ENCODE measurements at regions not wholly inside any gene's neighbourhood (a gene's known extent, or its start where the extent isn't known, plus 50 kb on each side); places are given as distances from the start of the nearest gene placed in this dataset.

DNA sequence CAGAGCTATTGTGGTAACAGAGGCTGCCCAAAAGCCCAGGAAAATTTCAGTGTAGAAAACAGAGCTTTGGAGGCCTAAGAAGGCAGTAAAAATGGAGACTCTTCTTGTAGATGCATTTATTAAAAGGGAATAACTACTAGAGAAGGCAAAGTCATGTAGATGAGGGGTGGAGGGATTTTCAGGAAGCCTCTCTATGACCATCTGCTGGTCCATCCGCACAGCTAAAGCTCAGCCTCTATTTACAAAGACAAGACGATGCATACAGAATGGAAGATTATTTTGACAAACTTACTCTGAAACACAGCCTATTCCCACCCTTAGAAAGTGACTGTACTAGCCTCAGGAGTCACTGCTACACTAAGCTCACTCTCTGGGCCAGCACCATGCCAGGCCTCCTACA, 71.4 kb downstream of the GLRX5 start:
- no peaks in the 10 kb centered on the region; the same call in 1 of the 2 replicates for H3K27me3 ChIP-seq (replicated peaks; ENCODE audit: insufficient read depth, low read length)
- H3K4me1 ChIP-seq (ENCODE audit: low read length), result no peaks in the 10 kb centered on the region
- H3K9ac ChIP-seq (ENCODE audit: low read length), result no peak overlapping the region
- no peak for DNase-seq
- no peaks in the 10 kb centered on the region for H3K79me2 ChIP-seq (ENCODE audit: low read length)
- no peak overlapping the region for H3K4me3 ChIP-seq (ENCODE audit: low read length)
- H4K20me1 ChIP-seq (ENCODE audit: insufficient read depth, low read length), result no peaks in the 10 kb centered on the region
- no peaks in the 10 kb centered on the region for H3K9me2 ChIP-seq (replicated peaks; ENCODE audit: insufficient read depth, low read length)
- no peaks in the 10 kb centered on the region for H3K36me3 ChIP-seq (replicated peaks; ENCODE audit: insufficient read depth, low read length)
- no peak overlapping the region for H3K27ac ChIP-seq (ENCODE audit: low read length)
- H3F3A ChIP-seq (ENCODE audit: insufficient read depth, low read length), result no peaks in the 10 kb centered on the region
- no peak overlapping the region for H3K4me2 ChIP-seq (ENCODE audit: low read depth, low read length)
- TF ChIP-seq, protein P1, sequence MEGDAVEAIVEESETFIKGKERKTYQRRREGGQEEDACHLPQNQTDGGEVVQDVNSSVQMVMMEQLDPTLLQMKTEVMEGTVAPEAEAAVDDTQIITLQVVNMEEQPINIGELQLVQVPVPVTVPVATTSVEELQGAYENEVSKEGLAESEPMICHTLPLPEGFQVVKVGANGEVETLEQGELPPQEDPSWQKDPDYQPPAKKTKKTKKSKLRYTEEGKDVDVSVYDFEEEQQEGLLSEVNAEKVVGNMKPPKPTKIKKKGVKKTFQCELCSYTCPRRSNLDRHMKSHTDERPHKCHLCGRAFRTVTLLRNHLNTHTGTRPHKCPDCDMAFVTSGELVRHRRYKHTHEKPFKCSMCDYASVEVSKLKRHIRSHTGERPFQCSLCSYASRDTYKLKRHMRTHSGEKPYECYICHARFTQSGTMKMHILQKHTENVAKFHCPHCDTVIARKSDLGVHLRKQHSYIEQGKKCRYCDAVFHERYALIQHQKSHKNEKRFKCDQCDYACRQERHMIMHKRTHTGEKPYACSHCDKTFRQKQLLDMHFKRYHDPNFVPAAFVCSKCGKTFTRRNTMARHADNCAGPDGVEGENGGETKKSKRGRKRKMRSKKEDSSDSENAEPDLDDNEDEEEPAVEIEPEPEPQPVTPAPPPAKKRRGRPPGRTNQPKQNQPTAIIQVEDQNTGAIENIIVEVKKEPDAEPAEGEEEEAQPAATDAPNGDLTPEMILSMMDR (IDR thresholded peaks at IDR 0.05; ENCODE audit: low read length), result no peak
- TF ChIP-seq EZH2 (optimal IDR thresholded peaks at IDR 0.05; ENCODE audit: low read depth, low read length) (no peak), EZH2phosphoT487 (IDR thresholded peaks at IDR 0.05; ENCODE audit: low read length) (no peak)
- H2AFZ ChIP-seq (ENCODE audit: low read length), result no peak overlapping the region
- H3K9me3 ChIP-seq (replicated peaks; ENCODE audit: insufficient read depth, low read length), result no peaks in the 10 kb centered on the region

DNA sequence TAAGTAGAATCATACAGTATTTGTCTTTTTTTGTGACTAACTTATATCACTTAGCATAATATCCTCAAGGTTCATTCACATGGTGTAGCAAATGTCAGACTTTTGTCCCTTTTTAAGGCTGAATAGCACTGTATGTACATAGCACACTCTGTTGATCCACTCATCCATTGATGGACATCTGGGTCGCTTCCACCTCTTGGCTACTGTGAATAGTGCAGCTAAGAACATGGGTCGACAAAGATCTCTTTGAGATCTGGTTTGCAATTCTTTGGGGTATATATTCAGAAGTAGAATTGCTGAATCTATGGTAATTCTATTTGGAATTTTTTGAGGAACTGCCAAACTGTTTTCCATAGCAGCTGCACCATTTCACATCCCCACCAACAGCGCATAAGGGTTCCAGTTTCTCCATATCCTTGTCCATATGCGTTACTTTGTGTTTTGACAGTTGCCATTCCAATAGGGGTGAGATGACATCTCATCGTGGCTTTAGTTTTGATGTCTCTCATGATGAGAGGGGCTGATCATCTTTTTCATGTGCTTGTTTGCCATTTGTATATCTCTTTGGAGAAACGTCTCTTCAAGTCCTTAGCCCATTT, 73.9 kb downstream of the GLRX5 start:
- no peaks in the 10 kb centered on the region for H4K20me1 ChIP-seq (ENCODE audit: insufficient read depth, low read length)
- TF ChIP-seq EZH2phosphoT487 (IDR thresholded peaks at IDR 0.05; ENCODE audit: low read length) (no peak), EZH2 (optimal IDR thresholded peaks at IDR 0.05; ENCODE audit: low read depth, low read length) (no peak)
- TF ChIP-seq, protein P1 (IDR thresholded peaks at IDR 0.05; ENCODE audit: low read length), result no peak
- H3K36me3 ChIP-seq (replicated peaks; ENCODE audit: insufficient read depth, low read length), result no peaks in the 10 kb centered on the region
- H3K4me3 ChIP-seq (ENCODE audit: low read length), result no peak overlapping the region
- no peaks in the 10 kb centered on the region; the same call in 1 of the 2 replicates for H3K27me3 ChIP-seq (replicated peaks; ENCODE audit: insufficient read depth, low read length)
- H3K9me2 ChIP-seq (replicated peaks; ENCODE audit: insufficient read depth, low read length), result no peaks in the 10 kb centered on the region
- H2AFZ ChIP-seq (ENCODE audit: low read length), result no peak overlapping the region
- H3K4me1 ChIP-seq (ENCODE audit: low read length), result no peaks in the 10 kb centered on the region
- no peak overlapping the region for H3K4me2 ChIP-seq (ENCODE audit: low read depth, low read length)
- no peaks in the 10 kb centered on the region for H3K9me3 ChIP-seq (replicated peaks; ENCODE audit: insufficient read depth, low read length)
- no peak for DNase-seq
- no peaks in the 10 kb centered on the region for H3K79me2 ChIP-seq (ENCODE audit: low read length)
- H3K9ac ChIP-seq (ENCODE audit: low read length), result no peak overlapping the region
- H3K27ac ChIP-seq (ENCODE audit: low read length), result no peak overlapping the region
- H3F3A ChIP-seq (ENCODE audit: insufficient read depth, low read length), result no peaks in the 10 kb centered on the region

DNA sequence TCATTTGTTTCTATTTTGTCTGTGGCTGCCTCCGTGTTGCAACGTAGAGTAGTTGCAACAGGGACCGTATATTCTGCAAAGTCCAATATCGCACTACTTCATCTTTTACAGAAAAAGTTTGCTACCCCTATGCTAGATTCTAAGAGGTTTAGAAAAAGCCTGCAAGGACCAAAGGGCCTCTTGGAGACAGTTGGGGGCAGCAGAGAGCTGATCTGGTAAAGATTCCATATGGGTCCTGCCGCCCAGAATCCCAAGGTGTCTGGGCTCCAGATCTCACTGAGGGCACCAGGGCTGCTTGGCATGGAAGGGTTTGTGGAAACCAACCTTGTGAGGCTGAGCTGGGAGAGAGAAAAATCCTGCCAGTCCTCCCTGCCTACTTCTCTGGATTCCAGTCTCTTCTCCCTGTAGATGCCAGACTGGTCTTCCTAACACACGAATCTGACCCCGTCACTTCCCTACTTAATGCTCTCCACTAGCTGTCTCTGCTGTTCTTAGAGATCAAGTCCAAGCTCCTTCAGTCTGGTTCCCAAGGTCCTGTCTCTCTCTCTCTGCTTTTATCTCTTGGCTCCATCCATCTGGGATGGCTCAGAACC, 74.6 kb downstream of the GLRX5 start:
- Histone ChIP-seq H3K9me3 (replicated peaks; ENCODE audit: insufficient read depth, low read length) (no peaks in the 10 kb centered on the region), H3K27ac (ENCODE audit: low read length) (no peak overlapping the region), H2AFZ (ENCODE audit: low read length) (no peak overlapping the region), H3F3A (ENCODE audit: insufficient read depth, low read length) (no peaks in the 10 kb centered on the region), H3K27me3 (replicated peaks; ENCODE audit: insufficient read depth, low read length) (no peaks in the 10 kb centered on the region; the same call in 1 of the 2 replicates), H3K4me1 (ENCODE audit: low read length) (no peaks in the 10 kb centered on the region), H4K20me1 (ENCODE audit: insufficient read depth, low read length) (no peaks in the 10 kb centered on the region), H3K79me2 (ENCODE audit: low read length) (no peaks in the 10 kb centered on the region), H3K9ac (ENCODE audit: low read length) (no peak overlapping the region), H3K4me2 (ENCODE audit: low read depth, low read length) (no peak overlapping the region), H3K36me3 (replicated peaks; ENCODE audit: insufficient read depth, low read length) (no peaks in the 10 kb centered on the region), H3K4me3 (ENCODE audit: low read length) (no peak overlapping the region), H3K9me2 (replicated peaks; ENCODE audit: insufficient read depth, low read length) (no peaks in the 10 kb centered on the region)
- TF ChIP-seq, protein P1 (IDR thresholded peaks at IDR 0.05; ENCODE audit: low read length), result peak; percentile 50
- TF ChIP-seq EZH2phosphoT487 (IDR thresholded peaks at IDR 0.05; ENCODE audit: low read length), result no peak
- peak; percentile 14 for DNase-seq

Data from MM.1S (cell line).